A673 (cell line): ENCODE measurements at regions not wholly inside any gene's neighbourhood (a gene's known extent, or its start where the extent isn't known, plus 50 kb on each side); places are given as distances from the start of the nearest gene placed in this dataset.

Experiments
- BruUV-seq: library from RNA; stranded (reverse); fragments of 400-500 nt; replicated peaks from 2 replicates; lab custom pipeline; 2021; lab: Mats Ljungman, UMichigan
- CTCF ChIA-PET: fragments of 300-600 bp; sonication (Branson Sonifier 250); formaldehyde crosslinking; loops from one replicate; lab custom pipeline; 2022; ENCODE audit warnings: antibody characterized with exemption; lab: Charles Lee
- POLR2A ChIA-PET: fragments of 300-600 bp; sonication (Branson Sonifier 250); formaldehyde crosslinking; loops from one replicate; lab custom pipeline; 2022; ENCODE audit warnings: antibody characterized with exemption; ENCODE audit not compliant: low non-redundant PET; lab: Charles Lee
- DNase-seq: peaks from one replicate; pipeline ENCODE4 v3.0.0-alpha.2; 2015; ENCODE audit warnings: low spot score
- H3K27ac ChIP-seq: fragments of 200-600 bp; sonication (generic); 2 replicates; pipeline ENCODE4 v1.5.1; 2016; ENCODE audit warnings: mixed run types, low read depth, mild to moderate bottlenecking, mixed read lengths, antibody characterized with exemption, low read length; ENCODE audit not compliant: poor library complexity, severe bottlenecking
- H3K27me3 ChIP-seq: fragments of 200-600 bp; sonication (generic); replicated peaks from 2 replicates; pipeline ENCODE4 v1.6.1; 2017; ENCODE audit warnings: mixed run types, low read depth, mild to moderate bottlenecking, mixed read lengths, antibody characterized with exemption, low read length; ENCODE audit not compliant: insufficient read depth, poor library complexity
- H3K36me3 ChIP-seq: fragments of 200-600 bp; sonication (generic); 2 replicates; pipeline ENCODE4 v1.6.1; 2016; ENCODE audit warnings: mixed run types, mild to moderate bottlenecking, mixed read lengths, antibody characterized with exemption, low read length; ENCODE audit not compliant: insufficient read depth, poor library complexity, severe bottlenecking
- H3K4me1 ChIP-seq: fragments of 200-600 bp; sonication (generic); 2 replicates; pipeline ENCODE4 v1.6.1; 2017; ENCODE audit warnings: mixed run types, mild to moderate bottlenecking, mixed read lengths, antibody characterized with exemption, low read length; ENCODE audit not compliant: insufficient read depth, poor library complexity, severe bottlenecking
- H3K4me3 ChIP-seq: fragments of 200-600 bp; sonication (generic); 2 replicates; pipeline ENCODE4 v1.5.1; 2016; ENCODE audit warnings: low read depth, mixed run types, mild to moderate bottlenecking, mixed read lengths, low read length; ENCODE audit not compliant: poor library complexity, severe bottlenecking
- H3K9me3 ChIP-seq: fragments of 200-600 bp; sonication (generic); 2 replicates; pipeline ENCODE4 v1.6.1; 2016; ENCODE audit warnings: mixed run types, low read depth, mild to moderate bottlenecking, mixed read lengths, antibody characterized with exemption, low read length; ENCODE audit not compliant: poor library complexity, severe bottlenecking
- CTCF ChIP-seq: fragments of 300-800, 200-600 bp; sonication (generic); conservative IDR thresholded peaks from 2 replicates; pipeline ENCODE4 v1.5.1; 2017; ENCODE audit warnings: low read depth, mild to moderate bottlenecking, antibody characterized with exemption, low read length, moderate library complexity, mixed read lengths
- EZH2 ChIP-seq: fragments of 200-600 bp; sonication (generic); IDR thresholded peaks from 2 replicates; pipeline ENCODE4 v1.6.1; 2017; ENCODE audit warnings: borderline replicate concordance, low read depth, mild to moderate bottlenecking, mixed read lengths, antibody characterized with exemption, low read length; ENCODE audit not compliant: poor library complexity, severe bottlenecking
- intact Hi-C: fragments of 100-400 bp; cut with micrococcal nuclease; formaldehyde crosslinking; loops from one replicate; pipeline ENCODE4 v1.10.0; 2022; ENCODE audit not compliant: unreplicated experiment

- ChIA-PET CTCF (no interaction called here), POLR2A (no interaction called here)
- H3K4me1 ChIP-seq = no peaks in the 10 kb centered on the region
- no peaks in the 10 kb centered on the region for H3K27me3 ChIP-seq
- no peak overlapping the region for H3K27ac ChIP-seq
- DNase-seq = no peak
- intact Hi-C loops = no loop called here
- no peak for TF ChIP-seq EZH2
- no peak for TF ChIP-seq CTCF
- no peaks in the 10 kb centered on the region for H3K36me3 ChIP-seq
- BruUV-seq = no TSS peak
- H3K9me3 ChIP-seq = no peaks in the 10 kb centered on the region
- H3K4me3 ChIP-seq = no peak overlapping the region
Observed at GRCh38 chr2:47255794-47256193, 79.5 kb upstream of the CALM2 start.

GRCh38 chr2:47254464-47254863 lies 78.2 kb upstream of the CALM2 start:
- BruUV-seq = no TSS peak
- intact Hi-C loops = no loop called here
- no peaks in the 10 kb centered on the region for H3K36me3 ChIP-seq

GRCh38 chr2:47253447-47253846 lies 77.1 kb upstream of the CALM2 start:
- DNase-seq = no peak
- Histone ChIP-seq H3K9me3 (no peaks in the 10 kb centered on the region), H3K27me3 (no peaks in the 10 kb centered on the region), H3K27ac (no peak overlapping the region), H3K4me1 (no peaks in the 10 kb centered on the region), H3K4me3 (no peak overlapping the region), H3K36me3 (no peaks in the 10 kb centered on the region)
- POLR2A ChIA-PET = no interaction called here
- CTCF ChIA-PET = no interaction called here
- intact Hi-C loops = no loop called here
- no TSS peak for BruUV-seq
- TF ChIP-seq EZH2 = no peak
- no peak for TF ChIP-seq CTCF

More at GRCh38 chr2:47254464-47254863, 78.2 kb upstream of the CALM2 start:
- POLR2A ChIA-PET = interaction anchor here (0.6 kb wide), 1 partner anchor 26 kb away, joined by 4 read pairs; no protein-coding TSS in a partner anchor
- DNase-seq = no peak
- H3K4me3 ChIP-seq = no peak overlapping the region
- H3K9me3 ChIP-seq = no peaks in the 10 kb centered on the region
- CTCF ChIA-PET = no interaction called here
- no peak for TF ChIP-seq EZH2
- H3K27ac ChIP-seq = no peak overlapping the region
- H3K27me3 ChIP-seq = no peaks in the 10 kb centered on the region
- no peaks in the 10 kb centered on the region for H3K4me1 ChIP-seq

- TF ChIP-seq EZH2 (no peak), CTCF (no peak)
- Histone ChIP-seq H3K27me3 (no peaks in the 10 kb centered on the region), H3K9me3 (no peaks in the 10 kb centered on the region), H3K4me3 (no peak overlapping the region), H3K27ac (no peak overlapping the region), H3K36me3 (no peaks in the 10 kb centered on the region), H3K4me1 (no peaks in the 10 kb centered on the region)
- DNase-seq = no peak
- no TSS peak for BruUV-seq
- ChIA-PET CTCF (no interaction called here), POLR2A (no interaction called here)
- intact Hi-C loops = no loop called here
Observed at GRCh38 chr2:47251404-47251675, 75.0 kb upstream of the CALM2 start.
